NCI-H748 (cell line): ENCODE measurements at regions not wholly inside any gene's neighbourhood (a gene's known extent, or its start where the extent isn't known, plus 50 kb on each side); places are given as distances from the start of the nearest gene placed in this dataset.

Experiments used
- DNase-seq: peaks from one replicate; lab custom pipeline; 2025; ENCODE audit not compliant: unreplicated experiment; lab: John Stamatoyannopoulos, UW

DNA sequence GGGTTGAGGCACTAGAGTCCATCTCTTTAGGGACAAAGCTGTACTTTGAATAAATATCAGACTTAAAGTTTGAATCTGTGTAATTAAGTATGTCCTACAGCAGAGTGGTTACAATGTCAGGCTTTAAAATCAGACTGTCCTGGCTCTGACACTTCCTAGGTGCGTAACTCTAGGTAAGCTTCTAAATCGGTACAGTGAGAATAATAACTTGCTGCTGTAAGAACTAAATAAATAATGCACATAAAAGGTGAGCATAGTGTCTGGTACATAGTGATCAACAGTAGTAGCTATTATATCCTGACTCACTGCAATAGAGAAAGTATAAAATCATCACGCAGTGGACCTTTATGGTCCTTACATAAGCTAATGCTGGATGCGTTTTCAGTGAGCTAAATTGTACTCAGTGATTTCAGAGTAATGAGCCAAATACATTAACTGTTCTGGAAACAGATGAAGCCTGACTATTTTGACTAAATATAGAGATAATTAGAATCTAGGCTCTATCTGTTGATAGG, 72.2 kb upstream of the PDK4 start:
- no peak for DNase-seq

- no peak for DNase-seq
Observed at GRCh38 chr7:95662987-95663386, 66.7 kb upstream of the PDK4 start.

DNA sequence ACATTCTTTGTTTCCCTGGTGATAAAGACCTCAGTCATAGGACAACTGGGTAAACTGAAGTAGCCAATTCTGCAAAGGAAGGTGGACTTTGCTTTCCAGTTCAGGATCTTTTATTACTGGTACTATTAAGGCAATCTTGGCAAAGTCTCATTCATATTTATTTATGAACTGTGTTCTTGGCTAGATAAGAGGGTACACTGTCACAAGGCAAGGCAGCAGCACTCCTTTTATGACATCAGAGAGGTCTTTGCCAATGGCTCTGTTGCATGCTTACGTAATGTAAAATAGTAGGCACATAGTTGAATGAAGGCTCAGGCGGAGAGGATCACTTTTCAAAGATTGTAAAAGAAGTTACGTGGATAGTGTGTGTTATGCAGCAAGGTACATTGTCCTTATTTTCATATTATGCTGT, 63.7 kb upstream of the PDK4 start:
- DNase-seq: no peak

DNA sequence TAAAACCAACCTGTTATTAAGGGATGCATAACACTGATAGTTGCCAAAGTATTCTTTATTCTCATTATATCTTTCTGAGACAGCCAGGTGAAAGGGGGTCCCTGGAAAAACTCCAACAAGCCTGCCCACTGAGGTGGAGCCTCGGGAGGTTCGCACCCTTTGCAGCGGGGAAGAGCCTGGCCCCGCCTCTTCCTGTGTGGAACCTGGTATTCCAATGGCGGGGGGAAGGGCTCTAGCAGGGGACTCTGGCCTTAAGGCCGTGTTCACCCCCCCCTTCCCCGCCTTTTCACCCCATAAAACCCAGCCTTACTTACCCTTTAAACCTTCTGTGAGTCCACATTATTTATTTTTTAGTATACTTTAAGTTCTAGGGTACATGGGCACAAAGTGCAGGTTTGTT, 62.4 kb upstream of the PDK4 start:
- DNase-seq: no peak

DNA sequence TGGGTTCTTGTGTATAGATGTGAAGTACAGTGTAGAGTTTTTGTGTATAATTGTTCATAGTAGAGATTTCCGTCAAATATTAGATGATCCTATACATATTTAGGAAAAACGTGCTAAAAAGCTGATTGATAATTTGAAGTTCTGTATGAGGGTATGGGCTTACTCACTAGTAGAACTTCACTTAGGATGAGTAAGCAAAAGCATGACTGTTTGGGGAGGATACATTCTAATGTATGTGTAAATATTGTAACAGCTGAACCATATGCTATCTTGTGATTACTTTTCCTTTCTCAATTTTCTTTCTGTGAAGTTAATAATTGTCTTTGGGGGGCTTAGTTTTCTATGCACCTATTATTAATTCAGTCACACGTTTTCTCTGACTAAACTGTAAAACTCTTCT, 53.2 kb upstream of the PDK4 start:
- no peak for DNase-seq

DNA sequence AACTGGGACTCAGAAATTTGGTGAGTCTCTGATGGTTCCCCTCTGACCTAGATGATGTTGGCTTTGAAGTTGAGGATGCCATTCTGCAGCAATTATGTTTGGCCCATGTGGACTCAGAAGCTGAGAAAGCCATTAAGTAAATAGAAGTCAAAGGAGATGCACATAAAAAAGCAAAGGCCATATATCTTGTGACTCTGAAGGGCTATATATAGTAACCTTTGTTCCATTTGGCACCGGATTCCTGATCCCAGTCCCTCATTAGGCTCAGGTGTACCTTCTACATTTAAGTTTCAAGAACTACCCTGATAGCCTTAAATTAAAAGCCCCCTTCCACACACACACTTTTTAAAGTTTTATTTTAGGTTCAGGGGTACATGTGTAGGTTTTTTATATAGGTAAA, 50.0 kb upstream of the PDK4 start:
- peak; percentile 21 for DNase-seq
